IMR-90 (cell line): ENCODE measurements at regions not wholly inside any gene's neighbourhood (a gene's known extent, or its start where the extent isn't known, plus 50 kb on each side); places are given as distances from the start of the nearest gene placed in this dataset.

Experiments used
- ATAC-seq: fragments of 200-7000 bp; cut with Tn5 transposase; 2 replicates; pipeline ENCODE4 v1.9.1; 2020; ENCODE audit warnings: low read depth, mild to moderate bottlenecking, moderate library complexity
- BruUV-seq: library from RNA; stranded (reverse); fragments of 400-500 nt; replicated peaks from 2 replicates; lab custom pipeline; 2021; lab: Mats Ljungman, UMichigan
- CTCF ChIA-PET: fragments of 300-600 bp; formaldehyde crosslinking; extraction: SDS; loops from one replicate; lab custom pipeline; 2021; ENCODE audit warnings: antibody characterized with exemption; lab: Yijun Ruan, JAX
- POLR2A ChIA-PET: fragments of 300-600 bp; sonication (Branson Sonifier 250); formaldehyde crosslinking; loops from one replicate; lab custom pipeline; 2022; ENCODE audit warnings: antibody characterized with exemption; ENCODE audit not compliant: unreplicated experiment; lab: Charles Lee
- DNase-seq: peaks from one replicate; pipeline ENCODE4 v3.0.0; 2013
- H2AFZ ChIP-seq: replicated peaks from 2 replicates; pipeline ENCODE3; 2013; ENCODE audit warnings: low read length, mild to moderate bottlenecking; ENCODE audit not compliant: poor library complexity
- H2AK5ac ChIP-seq: 2 replicates; pipeline ENCODE4 v1.6.1; 2013; ENCODE audit warnings: low read depth, low read length, inconsistent platforms
- H2AK9ac ChIP-seq: replicated peaks from 2 replicates; pipeline ENCODE3; 2013; ENCODE audit warnings: mild to moderate bottlenecking, low read depth, low read length, moderate library complexity; ENCODE audit not compliant: poor library complexity
- H2BK120ac ChIP-seq: 2 replicates; pipeline ENCODE4 v1.6.1; 2013; ENCODE audit warnings: low read depth, low read length, inconsistent platforms
- H2BK15ac ChIP-seq: 3 replicates; pipeline ENCODE4 v1.6.1; 2013; ENCODE audit warnings: low read depth, low read length, inconsistent platforms
- H2BK20ac ChIP-seq: 2 replicates; pipeline ENCODE4 v1.6.1; 2013; ENCODE audit warnings: low read depth, mild to moderate bottlenecking, inconsistent platforms, low read length, moderate library complexity
- H2BK5ac ChIP-seq: 2 replicates; pipeline ENCODE4 v1.6.1; 2013; ENCODE audit warnings: mild to moderate bottlenecking, low read depth, low read length, inconsistent platforms; ENCODE audit not compliant: poor library complexity, severe bottlenecking
- H3K14ac ChIP-seq: replicated peaks from 2 replicates; pipeline ENCODE4 v1.6.1; 2013; ENCODE audit warnings: low read depth, low read length, inconsistent platforms
- H3K18ac ChIP-seq: 2 replicates; pipeline ENCODE4 v1.6.1; 2013; ENCODE audit warnings: low read depth, low read length, control low read depth
- H3K23ac ChIP-seq: 2 replicates; pipeline ENCODE4 v1.6.1; 2013; ENCODE audit warnings: low read depth, low read length, inconsistent platforms
- H3K27ac ChIP-seq: 2 replicates; pipeline ENCODE4 v1.5.1; 2013; ENCODE audit warnings: mild to moderate bottlenecking, control low read depth, low read length; ENCODE audit not compliant: insufficient read depth
- H3K27me3 ChIP-seq: 2 replicates; pipeline ENCODE4 v1.6.1; 2013; ENCODE audit warnings: low read length; ENCODE audit not compliant: control insufficient read depth, insufficient read depth
- H3K36me3 ChIP-seq: 2 replicates; pipeline ENCODE4 v1.6.1; 2013; ENCODE audit warnings: low read length, mixed read lengths; ENCODE audit not compliant: control insufficient read depth, insufficient read depth
- H3K4ac ChIP-seq: 2 replicates; pipeline ENCODE4 v1.6.1; 2013; ENCODE audit warnings: low read depth, low read length, inconsistent platforms
- H3K4me1 ChIP-seq: 2 replicates; pipeline ENCODE4 v1.6.1; 2013; ENCODE audit warnings: low read length, mixed read lengths; ENCODE audit not compliant: control insufficient read depth, insufficient read depth
- H3K4me2 ChIP-seq: 2 replicates; pipeline ENCODE4 v1.6.1; 2013; ENCODE audit warnings: low read depth, mild to moderate bottlenecking, control low read depth, low read length, moderate library complexity
- H3K4me3 ChIP-seq: 2 replicates; pipeline ENCODE4 v1.5.1; 2013; ENCODE audit warnings: low read depth, mild to moderate bottlenecking, control low read depth, low read length, moderate library complexity; ENCODE audit not compliant: insufficient read depth
- H3K56ac ChIP-seq: 2 replicates; pipeline ENCODE4 v1.6.1; 2013; ENCODE audit warnings: low read length, inconsistent platforms; ENCODE audit not compliant: insufficient read depth; ENCODE audit errors: extremely low read depth
- H3K79me1 ChIP-seq, 2 experiments: 2 replicates each; pipeline ENCODE4 v1.6.1; 2013; ENCODE audit warnings: low read length in 2 of 2, inconsistent platforms in 1 of 2, low read depth in 1 of 2
- H3K9ac ChIP-seq: 2 replicates; pipeline ENCODE4 v1.6.1; 2013; ENCODE audit warnings: low read depth, low read length, control low read depth
- H3K9me1 ChIP-seq: 2 replicates; pipeline ENCODE4 v1.6.1; 2013; ENCODE audit warnings: low read length, inconsistent platforms; ENCODE audit not compliant: insufficient read depth
- H3K9me3 ChIP-seq: 2 replicates; pipeline ENCODE4 v1.6.1; 2013; ENCODE audit warnings: low read length; ENCODE audit not compliant: control insufficient read depth, insufficient read depth
- H4K20me1 ChIP-seq: 2 replicates; pipeline ENCODE4 v1.6.1; 2013; ENCODE audit warnings: low read length, inconsistent platforms; ENCODE audit not compliant: insufficient read depth
- H4K5ac ChIP-seq: 2 replicates; pipeline ENCODE4 v1.6.1; 2013; ENCODE audit warnings: mild to moderate bottlenecking, low read depth, low read length, control low read depth
- H4K8ac ChIP-seq, 2 experiments: 2 replicates each; pipeline ENCODE4 v1.6.1; 2013; ENCODE audit warnings: low read depth in 2 of 2, low read length in 2 of 2, control low read depth in 1 of 2, inconsistent platforms in 1 of 2
- H4K91ac ChIP-seq: 2 replicates; pipeline ENCODE4 v1.6.1; 2013; ENCODE audit warnings: low read depth, low read length, inconsistent platforms; ENCODE audit not compliant: insufficient read depth
- CEBPB ChIP-seq: IDR thresholded peaks from 2 replicates; pipeline ENCODE4 v1.6.1; 2012; ENCODE audit warnings: low read depth, low read length, improper control_type of control experiment
- MXI1 ChIP-seq: IDR thresholded peaks from 2 replicates; pipeline ENCODE4 v1.6.1; 2012; ENCODE audit warnings: low read depth, mild to moderate bottlenecking, low read length, moderate library complexity, borderline replicate concordance
- WGBS, 2 experiments: methylation state at CpG; one replicate each; pipeline versions ENCODE4 v1.1.5 to v1.1.7; 2013; ENCODE audit warnings: missing lambda C conversion rate in 2 of 2; ENCODE audit not compliant: insufficient read length in 1 of 2; ENCODE audit errors: extremely low coverage in 2 of 2; 5-methylcytosine and 5-hydroxymethylcytosine counted together
- dilution Hi-C: fragments of 300-500 bp; cut with HindIII; formaldehyde crosslinking; loops from one replicate; pipeline ENCODE4 v1.14.3; 2018; ENCODE audit warnings: low sequenced_read_pairs; ENCODE audit not compliant: unreplicated experiment
- in situ Hi-C: fragments of 300-500 bp; cut with MboI; formaldehyde crosslinking; loops from 3 replicates; pipeline ENCODE4 v1.14.3; 2019; ENCODE audit warnings: low sequenced_read_pairs, inconsistent platforms, mixed read lengths
- intact Hi-C: fragments of 100-400 bp; cut with micrococcal nuclease; formaldehyde crosslinking; loops from 2 replicates; pipeline ENCODE4 v1.10.0; 2022

DNA sequence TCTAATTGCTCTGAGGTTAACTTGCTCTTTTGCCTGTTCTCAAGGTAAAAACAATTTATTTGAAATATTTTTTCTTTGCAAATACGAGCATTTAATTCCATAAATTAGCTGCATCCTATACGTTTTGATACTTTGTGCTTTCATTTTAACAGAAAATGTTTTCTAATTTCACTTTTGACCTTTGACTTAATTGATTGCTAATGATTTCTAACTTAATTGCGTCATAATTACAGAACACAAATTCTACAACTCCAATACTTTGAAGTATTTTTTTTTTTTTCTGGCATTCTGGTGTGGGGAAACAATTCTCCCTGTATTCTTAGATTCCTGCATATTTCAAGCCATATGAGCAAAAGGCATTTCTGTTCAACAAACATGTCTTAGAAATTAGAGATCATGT lies 134.0 kb downstream of the ISOC1 start:
- dilution Hi-C loops (no loop called here), in situ Hi-C loops (no loop called here), intact Hi-C loops (no loop called here)
- DNase-seq, result no peak
- no peak overlapping the region for H2AK5ac ChIP-seq
- H3K23ac ChIP-seq, result no peak overlapping the region
- no peaks in the 10 kb centered on the region for H3K9me3 ChIP-seq
- ChIA-PET POLR2A (no interaction called here), CTCF (no interaction called here)
- H3K9me1 ChIP-seq, result no peaks in the 10 kb centered on the region
- no peak overlapping the region for H2AK9ac ChIP-seq
- no peaks in the 10 kb centered on the region for H3K27me3 ChIP-seq
- no peak overlapping the region for H2AFZ ChIP-seq
- WGBS, 2 experiments, result no CpG with 5 or more reads among the region's 3 CpGs
- H3K4me1 ChIP-seq, result no peaks in the 10 kb centered on the region
- H3K4me2 ChIP-seq, result no peak overlapping the region
- BruUV-seq, result no TSS peak
- H2BK20ac ChIP-seq, result no peak overlapping the region
- no peak overlapping the region for H3K18ac ChIP-seq
- H4K91ac ChIP-seq, result no peak overlapping the region
- H4K5ac ChIP-seq, result no peak overlapping the region
- H2BK120ac ChIP-seq, result no peak overlapping the region
- no peak overlapping the region for H3K4me3 ChIP-seq
- no peaks in the 10 kb centered on the region for H3K36me3 ChIP-seq
- H3K14ac ChIP-seq, result no peak overlapping the region
- H3K56ac ChIP-seq, result no peak overlapping the region
- ATAC-seq, result no peak
- H4K8ac ChIP-seq, result no peak overlapping the region
- no peak overlapping the region for H3K27ac ChIP-seq
- TF ChIP-seq CEBPB (0 out of 2 replicates have a peak, but pooled peaks have one; percentile 5), MXI1 (no peak)
- no peak overlapping the region for H3K4ac ChIP-seq
- no peaks in the 10 kb centered on the region for H3K79me1 ChIP-seq
- H2BK5ac ChIP-seq, result no peak overlapping the region
- no peaks in the 10 kb centered on the region for H4K20me1 ChIP-seq
- no peak overlapping the region for H3K9ac ChIP-seq
- H2BK15ac ChIP-seq, result no peak overlapping the region
